GM12874 (cell line): ENCODE measurements at regions not wholly inside any gene's neighbourhood (a gene's known extent, or its start where the extent isn't known, plus 50 kb on each side); places are given as distances from the start of the nearest gene placed in this dataset.

Experiments used
- TF ChIP-seq, protein P1 (sequence below): IDR thresholded peaks from 2 replicates; pipeline ENCODE4 v1.5.1; 2011; ENCODE audit warnings: low read depth, mild to moderate bottlenecking, control low read depth, low read length, moderate library complexity; ENCODE audit not compliant: insufficient read depth

DNA sequence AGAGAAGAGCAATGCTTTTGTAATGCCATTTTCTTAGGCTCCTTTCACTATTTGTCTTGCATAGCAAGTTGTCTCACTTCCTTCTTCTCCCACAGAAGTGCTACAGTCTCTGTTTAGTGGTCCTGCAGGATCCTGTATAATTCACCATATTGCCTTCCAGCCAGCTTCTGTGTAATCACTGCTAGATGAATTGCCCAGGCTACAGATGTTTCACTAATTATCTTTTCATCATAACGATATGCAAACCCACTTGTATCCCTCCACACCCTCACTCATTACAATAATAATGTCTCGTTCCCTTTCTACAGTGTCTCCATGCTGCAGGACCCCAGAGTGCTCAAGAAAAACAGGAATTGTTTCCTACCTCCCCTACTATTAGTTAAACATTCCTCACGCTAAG, 402.9 kb downstream of the TBL1XR1 start:
- TF ChIP-seq, protein P1, sequence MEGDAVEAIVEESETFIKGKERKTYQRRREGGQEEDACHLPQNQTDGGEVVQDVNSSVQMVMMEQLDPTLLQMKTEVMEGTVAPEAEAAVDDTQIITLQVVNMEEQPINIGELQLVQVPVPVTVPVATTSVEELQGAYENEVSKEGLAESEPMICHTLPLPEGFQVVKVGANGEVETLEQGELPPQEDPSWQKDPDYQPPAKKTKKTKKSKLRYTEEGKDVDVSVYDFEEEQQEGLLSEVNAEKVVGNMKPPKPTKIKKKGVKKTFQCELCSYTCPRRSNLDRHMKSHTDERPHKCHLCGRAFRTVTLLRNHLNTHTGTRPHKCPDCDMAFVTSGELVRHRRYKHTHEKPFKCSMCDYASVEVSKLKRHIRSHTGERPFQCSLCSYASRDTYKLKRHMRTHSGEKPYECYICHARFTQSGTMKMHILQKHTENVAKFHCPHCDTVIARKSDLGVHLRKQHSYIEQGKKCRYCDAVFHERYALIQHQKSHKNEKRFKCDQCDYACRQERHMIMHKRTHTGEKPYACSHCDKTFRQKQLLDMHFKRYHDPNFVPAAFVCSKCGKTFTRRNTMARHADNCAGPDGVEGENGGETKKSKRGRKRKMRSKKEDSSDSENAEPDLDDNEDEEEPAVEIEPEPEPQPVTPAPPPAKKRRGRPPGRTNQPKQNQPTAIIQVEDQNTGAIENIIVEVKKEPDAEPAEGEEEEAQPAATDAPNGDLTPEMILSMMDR, result no peak

DNA sequence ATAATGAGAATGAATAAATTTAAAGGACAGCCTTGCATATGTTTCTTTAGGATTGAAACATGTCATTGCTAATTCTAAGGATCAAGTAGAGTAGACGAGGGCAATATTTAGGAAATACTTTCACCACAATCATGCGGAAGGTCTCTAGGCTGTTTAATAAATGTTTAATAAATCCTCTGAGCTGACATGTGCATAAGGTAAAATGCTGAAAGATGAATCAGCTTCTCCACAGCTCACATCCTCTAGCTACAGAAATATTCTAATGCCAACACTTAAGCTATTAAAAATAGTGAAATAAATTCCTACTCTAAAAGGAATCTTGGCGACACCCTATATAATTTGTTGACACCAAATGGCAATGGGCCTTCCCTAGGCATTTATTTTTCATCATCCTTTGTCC, 407.3 kb downstream of the TBL1XR1 start:
- TF ChIP-seq, protein P1, result no peak

DNA sequence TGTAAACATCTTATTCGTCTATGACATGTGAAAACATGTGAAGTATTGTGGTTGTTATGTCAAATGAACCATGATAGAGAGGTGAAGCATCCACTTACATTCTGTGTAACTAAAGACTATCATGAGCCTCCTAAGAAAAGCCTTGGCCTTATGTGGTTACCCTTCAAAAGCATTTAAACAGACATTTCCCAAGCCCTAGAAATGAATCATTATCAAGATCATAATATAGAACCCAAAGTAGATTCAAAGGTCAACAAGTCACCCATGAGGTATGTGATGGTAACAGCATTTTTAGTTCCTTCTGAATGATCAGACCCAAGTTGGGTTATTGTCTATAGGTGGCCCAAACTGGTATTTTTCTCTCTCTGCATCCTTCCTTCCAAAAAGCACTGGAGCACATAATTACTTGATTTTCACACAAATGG, 408.0 kb downstream of the TBL1XR1 start:
- TF ChIP-seq, protein P1, result no peak

DNA sequence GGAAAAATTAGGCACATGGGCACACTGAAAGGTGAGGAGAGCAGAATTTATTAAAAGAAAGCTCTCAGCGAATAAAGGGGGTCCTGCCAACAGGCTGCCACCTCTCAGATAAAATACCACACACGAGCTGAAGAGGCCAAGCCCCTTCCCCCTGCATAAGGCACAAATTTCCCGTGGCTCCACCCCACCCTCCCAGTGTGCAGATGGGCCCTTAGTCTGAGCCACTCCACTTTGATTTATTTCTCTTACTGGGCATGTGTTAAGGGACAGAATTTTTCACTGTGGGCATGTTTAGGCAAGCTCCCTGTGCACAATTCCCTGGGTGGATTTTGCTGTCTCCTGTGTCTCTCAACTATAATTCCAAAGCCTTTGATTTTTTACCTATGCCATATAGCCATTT, 409.8 kb downstream of the TBL1XR1 start:
- TF ChIP-seq, protein P1, result no peak

DNA sequence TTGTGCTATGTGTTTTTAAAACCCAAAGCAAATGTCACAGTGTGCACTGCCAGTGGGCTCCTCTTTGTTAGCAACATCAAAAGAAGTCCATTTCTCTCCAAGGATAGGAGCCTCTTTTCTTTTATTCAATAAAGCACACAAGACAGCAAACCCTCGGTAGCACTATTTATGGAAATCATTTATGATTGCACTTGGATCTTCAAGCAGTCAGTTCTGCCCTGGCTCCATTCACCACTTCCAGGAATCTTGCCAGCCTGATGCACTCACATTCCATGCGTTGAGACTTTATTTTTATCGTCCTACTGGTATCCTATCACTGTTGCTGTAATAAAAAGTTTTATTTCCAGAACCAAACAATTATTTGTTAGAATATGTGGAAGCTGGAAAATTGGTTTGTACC, 412.1 kb downstream of the TBL1XR1 start:
- TF ChIP-seq, protein P1, result no peak

DNA sequence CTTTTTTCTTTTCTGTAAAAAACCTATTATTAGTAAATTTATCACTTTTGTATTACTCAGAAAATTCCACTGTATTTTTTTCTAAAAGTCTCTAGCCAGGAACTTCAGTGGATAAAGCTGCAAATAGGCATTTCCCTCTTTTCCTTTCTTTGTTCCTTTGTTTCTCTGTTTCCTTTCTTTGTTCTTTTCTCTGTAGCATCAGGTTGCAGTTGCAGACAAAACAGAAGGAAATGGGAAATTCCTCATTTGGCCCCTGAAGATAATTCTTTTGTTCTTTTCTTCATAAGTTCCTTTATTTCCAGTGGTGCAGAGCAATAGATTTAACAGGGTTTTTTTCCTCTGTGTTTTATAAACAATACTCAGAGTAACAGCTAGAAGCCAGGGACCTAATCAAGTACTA, 416.5 kb downstream of the TBL1XR1 start:
- TF ChIP-seq, protein P1, result no peak

DNA sequence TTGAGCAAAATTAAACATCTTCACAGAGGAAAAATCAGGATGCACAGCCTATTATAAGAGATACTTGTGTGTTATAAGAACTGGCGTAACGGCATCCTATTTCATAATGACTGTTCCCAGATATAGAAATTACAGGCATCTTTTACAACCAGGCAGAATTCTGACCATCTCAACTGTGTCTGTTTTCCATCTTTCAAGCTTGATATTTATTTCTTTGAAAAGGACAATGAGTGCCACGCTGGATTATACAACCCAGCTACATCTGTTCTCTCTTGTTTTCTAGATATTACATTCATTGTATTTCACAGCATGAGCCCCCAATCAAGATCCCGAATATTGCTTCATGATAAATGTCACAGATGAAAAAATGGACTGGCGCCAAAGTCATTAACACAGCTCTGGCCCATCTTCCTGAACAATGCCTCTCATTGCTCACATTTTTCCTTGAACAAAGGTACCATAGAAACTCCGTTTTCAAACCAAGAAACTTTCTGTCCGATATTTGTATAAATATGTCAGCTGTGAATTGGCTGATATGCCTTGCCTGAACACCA, 420.6 kb downstream of the TBL1XR1 start:
- TF ChIP-seq, protein P1, result no peak
